ENCODE measurements at regions not wholly inside any gene's neighbourhood (a gene's known extent, or its start where the extent isn't known, plus 50 kb on each side); places are given as distances from the start of the nearest gene placed in this dataset.

- Histone ChIP-seq H2AK5ac (ENCODE audit: low read depth, low read length) (no peak overlapping the region), H2BK5ac (ENCODE audit: low read depth, low read length) (no peak overlapping the region), H2BK20ac (ENCODE audit: low read length) (no peak overlapping the region), H3K4me1 (replicated peaks in 1 of 4; ENCODE audit: control insufficient read depth in 3 of 4, insufficient read depth in 4 of 4, low read length in 3 of 4) (peaks cover 0 to 3% (median 0%) of the 10 kb centered on the region in 4 experiments; a peak in 1 of 7 replicates), H3K79me1 (ENCODE audit: low read depth, low read length) (no peaks in the 10 kb centered on the region), H3K9ac (replicated peaks in 1 of 4; ENCODE audit: extremely low read depth in 1 of 4, low read depth in 3 of 4, low read length in 3 of 4) (no peak overlapping the region), H3K79me2 (ENCODE audit: control insufficient read depth in 1 of 2, insufficient read depth in 2 of 2, low read length in 2 of 2) (no peaks in the 10 kb centered on the region), H3K9me3 (ENCODE audit: insufficient read depth in 2 of 2, low read depth in 1 of 2, low read length in 1 of 2) (no peaks in the 10 kb centered on the region), H4K91ac (replicated peaks; ENCODE audit: insufficient read length, low read length) (no peak overlapping the region), H2BK12ac (ENCODE audit: low read depth, low read length) (no peak overlapping the region), H4K8ac (ENCODE audit: extremely low read depth, insufficient read depth, low read length) (no peak overlapping the region), H2BK15ac (ENCODE audit: low read length) (no peak overlapping the region), H3K36me3 (ENCODE audit: control insufficient read depth in 2 of 4, insufficient read depth in 4 of 4, low read length in 3 of 4) (no peaks in the 10 kb centered on the region), H3K23ac (ENCODE audit: insufficient read length) (no peak overlapping the region), H3K4me2 (ENCODE audit: insufficient read depth in 1 of 2, low read depth in 2 of 2, low read length in 2 of 2) (no peak overlapping the region), H4K20me1 (replicated peaks in 1 of 2; ENCODE audit: control insufficient read depth in 1 of 2, insufficient read depth in 2 of 2, low read length in 2 of 2) (no peaks in the 10 kb centered on the region), H2BK120ac (replicated peaks; ENCODE audit: low read depth, low read length) (no peak overlapping the region), H3K23me2 (ENCODE audit: low read depth, low read length) (no peaks in the 10 kb centered on the region), H3K14ac (ENCODE audit: insufficient read length) (no peak overlapping the region), H2AFZ (ENCODE audit: low read length) (no peak overlapping the region), H4K5ac (ENCODE audit: insufficient read length, low read depth, low read length) (no peak overlapping the region), H3K56ac (replicated peaks; ENCODE audit: insufficient read length, low read depth, low read length) (no peak overlapping the region), H3K4ac (replicated peaks; ENCODE audit: insufficient read length, low read depth, low read length) (no peak overlapping the region), H3K18ac (ENCODE audit: extremely low read depth, low read length) (no peak overlapping the region), H3K4me3 (ENCODE audit: extremely low read depth in 1 of 4, insufficient read depth in 2 of 4, low read depth in 3 of 4, low read length in 4 of 4) (no peak overlapping the region), H3K27me3 (replicated peaks in 1 of 4; ENCODE audit: control insufficient read depth in 3 of 4, extremely low read depth in 1 of 4, insufficient read depth in 3 of 4, low read length in 3 of 4) (no peaks in the 10 kb centered on the region), H3K27ac (ENCODE audit: low read depth, low read length) (no peak overlapping the region)
- POLR2A ChIA-PET (ENCODE audit: partially characterized antibody): no interaction called here
- DNase-seq (ENCODE audit: low read depth in 1 of 2, low spot score in 2 of 2): no peak
- no peak for TF ChIP-seq EZH2 (IDR thresholded peaks at IDR 0.05; ENCODE audit: low read depth, low read length, severe bottlenecking)
- no peak for TF ChIP-seq YY1 (IDR thresholded peaks at IDR 0.05; ENCODE audit: low read depth, low read length)
- no peak for TF ChIP-seq RBBP5 (IDR thresholded peaks at IDR 0.05; ENCODE audit: borderline replicate concordance, low read depth, low read length)
- no peak for TF ChIP-seq ASH2L (IDR thresholded peaks at IDR 0.05; ENCODE audit: low read length)
- FAIRE-seq: no peak
- CTCF ChIA-PET (ENCODE audit: partially characterized antibody): interaction anchor here (0.6 to 3.5 kb wide), 18 partner anchors 10 to 753 kb away, joined by 3 to 19 read pairs (median 4); no protein-coding TSS in a partner anchor
These were observed 2341.6 kb downstream of the PCDH7 start for GRCh38 chr4:33061727-33062126.
